RWPE1 (cell line): ENCODE measurements at regions not wholly inside any gene's neighbourhood (a gene's known extent, or its start where the extent isn't known, plus 50 kb on each side); places are given as distances from the start of the nearest gene placed in this dataset.

ENCODE experiments used
- CTCF ChIA-PET: fragments of 350-600 bp; sonication (Branson Sonifier 250); formaldehyde crosslinking; extraction: SDS; loops from one replicate; lab custom pipeline; 2021; lab: Yijun Ruan, JAX
- POLR2A ChIA-PET: fragments of 400-600 bp; formaldehyde crosslinking; extraction: SDS; loops from one replicate; lab custom pipeline; 2020; ENCODE audit warnings: antibody characterized with exemption; ENCODE audit not compliant: low non-redundant PET; lab: Yijun Ruan, JAX
- DNase-seq: peaks from one replicate; pipeline ENCODE4 v3.0.0; 2012; ENCODE audit warnings: low spot score
- H3K27ac ChIP-seq: fragments of 450-650 bp; 2 replicates; pipeline ENCODE4 v1.5.1; 2017
- TF ChIP-seq, protein P1 (sequence below): fragments of 450-650 bp; conservative IDR thresholded peaks from 2 replicates; pipeline ENCODE4 v1.5.1; 2017; ENCODE audit warnings: low read depth, mild to moderate bottlenecking

DNA sequence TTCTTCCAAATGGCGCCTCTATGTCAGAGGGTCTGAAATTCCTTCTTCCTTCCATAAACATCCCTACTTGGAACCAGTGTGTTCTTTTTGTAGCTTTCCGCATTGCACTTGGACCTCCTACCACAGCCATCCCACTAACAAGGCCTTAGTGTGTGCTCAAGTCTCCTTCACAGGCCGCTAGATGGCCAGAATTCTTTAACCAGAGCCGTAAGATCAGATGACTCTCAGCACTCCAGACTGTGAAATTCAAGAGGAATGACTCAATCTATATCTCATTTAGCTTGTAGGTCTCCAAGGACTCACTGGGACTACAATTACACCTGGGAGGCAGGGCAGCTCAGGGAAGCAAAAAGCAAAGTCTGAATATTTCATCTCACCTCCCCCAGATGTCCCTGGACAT is 298.9 kb downstream of the EIPR1 start:
- ChIA-PET POLR2A (no interaction called here), CTCF (no interaction called here)
- no peak overlapping the region for H3K27ac ChIP-seq
- TF ChIP-seq, protein P1, sequence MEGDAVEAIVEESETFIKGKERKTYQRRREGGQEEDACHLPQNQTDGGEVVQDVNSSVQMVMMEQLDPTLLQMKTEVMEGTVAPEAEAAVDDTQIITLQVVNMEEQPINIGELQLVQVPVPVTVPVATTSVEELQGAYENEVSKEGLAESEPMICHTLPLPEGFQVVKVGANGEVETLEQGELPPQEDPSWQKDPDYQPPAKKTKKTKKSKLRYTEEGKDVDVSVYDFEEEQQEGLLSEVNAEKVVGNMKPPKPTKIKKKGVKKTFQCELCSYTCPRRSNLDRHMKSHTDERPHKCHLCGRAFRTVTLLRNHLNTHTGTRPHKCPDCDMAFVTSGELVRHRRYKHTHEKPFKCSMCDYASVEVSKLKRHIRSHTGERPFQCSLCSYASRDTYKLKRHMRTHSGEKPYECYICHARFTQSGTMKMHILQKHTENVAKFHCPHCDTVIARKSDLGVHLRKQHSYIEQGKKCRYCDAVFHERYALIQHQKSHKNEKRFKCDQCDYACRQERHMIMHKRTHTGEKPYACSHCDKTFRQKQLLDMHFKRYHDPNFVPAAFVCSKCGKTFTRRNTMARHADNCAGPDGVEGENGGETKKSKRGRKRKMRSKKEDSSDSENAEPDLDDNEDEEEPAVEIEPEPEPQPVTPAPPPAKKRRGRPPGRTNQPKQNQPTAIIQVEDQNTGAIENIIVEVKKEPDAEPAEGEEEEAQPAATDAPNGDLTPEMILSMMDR, result no peak
- DNase-seq, result peak; percentile 8

DNA sequence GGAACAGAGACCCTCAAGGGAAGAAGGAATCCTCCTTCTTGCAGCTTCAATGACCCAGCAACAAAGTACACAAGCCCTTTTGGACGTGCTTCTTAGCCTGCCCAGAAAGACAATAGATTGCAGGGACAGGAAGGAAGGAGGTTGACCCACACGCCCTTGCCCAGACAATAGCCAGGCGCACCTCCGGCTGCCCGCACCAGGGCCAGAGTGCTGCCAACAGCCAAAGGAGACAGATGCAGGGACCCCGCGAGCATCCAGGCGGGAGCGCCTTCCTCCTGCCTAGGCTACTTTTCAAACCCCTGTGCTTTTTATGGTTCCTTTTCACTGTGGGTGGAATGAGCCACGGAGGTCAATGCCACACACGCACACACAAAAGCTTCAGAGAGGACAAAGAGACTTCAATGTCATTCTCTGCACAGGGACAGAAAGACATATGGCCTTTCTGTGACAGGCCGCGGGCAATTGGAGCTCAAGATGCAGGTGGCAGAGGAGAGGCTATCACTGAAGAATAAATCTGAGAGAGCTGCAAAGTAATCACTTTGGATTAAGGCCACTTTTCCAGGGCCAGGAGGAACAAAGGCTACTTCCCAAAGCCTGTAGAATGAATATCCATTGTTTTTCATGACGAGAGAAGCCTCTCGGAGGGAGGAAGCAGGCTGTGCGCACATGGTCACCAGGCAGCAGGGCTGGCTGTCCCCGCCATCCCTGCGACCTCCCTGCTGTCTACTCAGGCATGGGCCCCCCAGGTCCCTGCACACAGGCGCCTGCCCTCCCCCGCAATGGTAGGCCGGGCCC is 300.6 kb downstream of the EIPR1 start:
- DNase-seq, result no peak
- CTCF ChIA-PET, result interaction anchor here (0.6 kb wide), 1 partner anchor 403 kb away, joined by 4 read pairs; no protein-coding TSS in a partner anchor
- TF ChIP-seq, protein P1, result no peak
- no peak overlapping the region for H3K27ac ChIP-seq
- POLR2A ChIA-PET, result no interaction called here

DNA sequence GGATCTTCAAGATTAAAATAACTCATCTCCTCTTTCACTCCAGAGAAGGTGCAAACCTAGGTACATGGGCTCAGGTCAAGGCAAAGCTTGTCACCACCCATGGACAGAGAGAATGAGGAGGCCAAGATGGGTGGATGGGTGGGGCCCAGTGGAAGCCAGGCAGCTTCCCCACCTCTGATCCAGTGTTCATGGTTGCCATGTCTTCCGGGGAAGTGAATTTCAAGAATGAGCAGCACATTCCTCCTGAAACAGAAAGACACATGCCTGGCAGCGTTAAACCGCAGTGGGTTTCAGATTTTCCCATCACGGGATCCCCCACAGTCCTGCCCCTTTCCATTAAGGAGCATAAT is 301.7 kb downstream of the EIPR1 start:
- DNase-seq, result no peak
- no peak overlapping the region for H3K27ac ChIP-seq
- TF ChIP-seq, protein P1, result no peak
- CTCF ChIA-PET, result no interaction called here
- POLR2A ChIA-PET, result no interaction called here

DNA sequence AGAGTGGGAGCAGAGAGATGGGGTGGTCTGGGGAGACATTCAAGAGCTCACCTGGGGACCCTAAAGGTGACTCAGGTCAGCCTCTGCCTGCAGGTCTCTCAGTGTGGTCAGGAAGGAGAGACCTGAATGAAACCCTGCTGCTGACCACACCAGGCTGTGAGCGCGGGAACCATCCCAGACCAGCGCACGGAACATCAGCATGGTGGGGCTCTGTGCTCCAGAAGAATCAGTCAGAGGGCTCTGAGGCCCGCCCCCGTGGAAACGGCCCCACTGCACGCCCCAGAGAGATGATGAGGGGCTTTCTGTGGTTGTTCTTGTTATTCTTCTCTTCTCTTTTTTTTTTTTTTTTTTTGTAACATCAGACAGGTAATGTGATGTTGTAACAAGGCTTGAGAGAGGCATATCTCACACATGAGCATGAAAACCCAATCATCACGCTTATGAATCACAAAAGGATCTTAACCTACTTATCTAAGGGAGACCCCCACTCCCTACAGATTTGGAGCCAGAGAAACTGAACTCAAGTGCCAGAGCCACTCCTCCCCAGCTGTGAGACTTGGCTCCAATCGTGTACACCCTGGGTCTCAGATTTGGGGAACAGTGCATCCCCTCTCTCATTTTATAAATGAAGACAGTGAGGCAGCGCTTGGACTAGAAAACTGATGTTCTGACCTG is 302.2 kb downstream of the EIPR1 start:
- DNase-seq, result no peak
- ChIA-PET CTCF (no interaction called here), POLR2A (no interaction called here)
- TF ChIP-seq, protein P1, result no peak
- H3K27ac ChIP-seq, result no peak overlapping the region

DNA sequence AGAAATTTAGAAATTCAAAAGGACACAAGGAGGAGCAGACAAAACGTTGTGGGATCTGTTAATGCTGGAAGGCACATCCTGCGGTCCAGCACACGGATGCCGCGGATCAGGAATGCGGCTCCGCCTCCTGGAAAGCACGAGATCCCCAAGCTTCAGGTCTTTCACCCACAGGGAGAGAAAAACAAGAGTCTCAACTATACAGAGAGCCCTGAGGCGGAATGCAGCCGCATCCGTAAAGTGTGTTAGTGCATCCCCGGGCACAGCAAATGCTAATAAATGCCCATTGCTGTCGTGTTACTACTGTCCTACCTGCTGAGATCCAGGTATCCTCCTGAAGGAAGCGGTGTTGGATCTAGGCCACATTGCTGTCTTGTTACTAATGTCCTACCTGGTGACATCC is 303.9 kb downstream of the EIPR1 start:
- POLR2A ChIA-PET, result no interaction called here
- TF ChIP-seq, protein P1, result no peak
- no peak overlapping the region for H3K27ac ChIP-seq
- DNase-seq, result no peak
- CTCF ChIA-PET, result interaction anchor here (0.6 kb wide), 1 partner anchor 13 kb away, joined by 5 read pairs; no protein-coding TSS in a partner anchor

DNA sequence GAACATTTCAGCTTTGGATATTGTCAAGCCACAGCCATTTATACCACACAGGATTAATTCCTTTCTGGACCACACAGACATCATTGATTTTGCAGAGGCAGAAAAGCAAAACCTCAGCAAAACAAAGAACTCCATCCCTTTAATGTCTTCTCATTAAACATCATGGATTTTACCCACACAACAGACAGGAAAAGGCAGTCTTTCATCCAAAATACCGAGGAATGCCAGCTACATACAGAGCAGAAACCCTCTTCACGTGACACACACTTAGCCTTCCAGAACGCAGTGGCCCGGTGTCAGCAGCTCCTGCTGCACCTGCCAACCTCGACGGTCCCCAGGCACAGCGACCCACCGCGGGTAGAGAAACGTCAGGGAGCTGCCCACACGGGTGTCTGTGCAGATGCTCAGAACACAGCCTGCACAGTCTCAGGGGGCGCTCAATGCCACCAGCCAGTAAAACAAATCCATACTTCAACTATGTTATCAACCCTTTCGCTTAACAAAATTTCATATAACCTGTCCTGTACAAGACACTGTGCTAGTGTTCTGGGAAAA is 304.5 kb downstream of the EIPR1 start:
- no peak for DNase-seq
- TF ChIP-seq, protein P1, result no peak
- H3K27ac ChIP-seq, result no peak overlapping the region
- ChIA-PET CTCF (interaction anchor here (0.6 kb wide), 1 partner anchor 13 kb away, joined by 5 read pairs; no protein-coding TSS in a partner anchor), POLR2A (no interaction called here)
